B cell (primary cell): ENCODE measurements at regions not wholly inside any gene's neighbourhood (a gene's known extent, or its start where the extent isn't known, plus 50 kb on each side); places are given as distances from the start of the nearest gene placed in this dataset.

Experiments
- EZH2 ChIP-seq: IDR thresholded peaks from 2 replicates; pipeline ENCODE4 v1.6.1; 2012; ENCODE audit warnings: borderline replicate concordance, low read depth, mild to moderate bottlenecking, moderate library complexity, low read length; ENCODE audit not compliant: insufficient read depth, poor library complexity, severe bottlenecking
- TF ChIP-seq, protein P1 (sequence below): fragments of 200-600 bp; IDR thresholded peaks from one replicate; pipeline ENCODE4 v1.8.0; 2022; ENCODE audit warnings: antibody characterized with exemption, mild to moderate bottlenecking

DNA sequence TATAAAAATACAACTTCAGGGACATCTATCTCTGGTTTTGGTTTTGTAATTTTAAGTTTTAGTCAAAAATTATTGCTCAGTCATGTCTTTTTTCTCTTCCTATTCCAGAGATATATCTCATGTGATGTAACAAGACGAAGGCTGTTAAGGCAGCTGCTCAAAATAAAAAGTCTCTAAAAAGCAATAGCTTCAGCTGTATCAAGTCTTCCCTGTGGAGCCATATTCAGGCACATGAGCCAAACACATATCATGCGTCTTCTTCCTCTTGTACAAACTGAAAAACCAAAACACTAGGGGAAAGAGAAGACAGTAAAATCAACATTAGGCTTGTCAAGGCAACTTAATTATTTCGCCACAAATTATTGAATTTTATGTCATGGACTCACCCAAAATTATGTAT lies 240.7 kb downstream of the NRIP1 start:
- no peak for TF ChIP-seq EZH2
- TF ChIP-seq, protein P1, sequence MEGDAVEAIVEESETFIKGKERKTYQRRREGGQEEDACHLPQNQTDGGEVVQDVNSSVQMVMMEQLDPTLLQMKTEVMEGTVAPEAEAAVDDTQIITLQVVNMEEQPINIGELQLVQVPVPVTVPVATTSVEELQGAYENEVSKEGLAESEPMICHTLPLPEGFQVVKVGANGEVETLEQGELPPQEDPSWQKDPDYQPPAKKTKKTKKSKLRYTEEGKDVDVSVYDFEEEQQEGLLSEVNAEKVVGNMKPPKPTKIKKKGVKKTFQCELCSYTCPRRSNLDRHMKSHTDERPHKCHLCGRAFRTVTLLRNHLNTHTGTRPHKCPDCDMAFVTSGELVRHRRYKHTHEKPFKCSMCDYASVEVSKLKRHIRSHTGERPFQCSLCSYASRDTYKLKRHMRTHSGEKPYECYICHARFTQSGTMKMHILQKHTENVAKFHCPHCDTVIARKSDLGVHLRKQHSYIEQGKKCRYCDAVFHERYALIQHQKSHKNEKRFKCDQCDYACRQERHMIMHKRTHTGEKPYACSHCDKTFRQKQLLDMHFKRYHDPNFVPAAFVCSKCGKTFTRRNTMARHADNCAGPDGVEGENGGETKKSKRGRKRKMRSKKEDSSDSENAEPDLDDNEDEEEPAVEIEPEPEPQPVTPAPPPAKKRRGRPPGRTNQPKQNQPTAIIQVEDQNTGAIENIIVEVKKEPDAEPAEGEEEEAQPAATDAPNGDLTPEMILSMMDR, result no peak
